Lower leg skin (tissue), 4 donors: ENCODE measurements at regions not wholly inside any gene's neighbourhood (a gene's known extent, or its start where the extent isn't known, plus 50 kb on each side); places are given as distances from the start of the nearest gene placed in this dataset.

Experiments
- DNase-seq, 2 donors: peaks; one replicate each; pipeline ENCODE4 v3.0.0-alpha.2; 2019; ENCODE audit warnings: low spot score in 2 of 2
- H3K4me3 ChIP-seq: fragments of 200-600 bp; sonication (generic); 2 replicates; pipeline ENCODE4 v1.5.1; 2017; ENCODE audit warnings: mild to moderate bottlenecking, low read depth; ENCODE audit not compliant: poor library complexity, severe bottlenecking
- CTCF ChIP-seq, 3 donors: fragments of 450-650 bp; IDR thresholded peaks; one replicate each; pipeline ENCODE4 v1.5.1; 2016; ENCODE audit warnings: antibody characterized with exemption in 3 of 3, mild to moderate bottlenecking in 3 of 3, moderate library complexity in 2 of 3
- POLR2A ChIP-seq, 2 donors: fragments of 450-650 bp; IDR thresholded peaks; one replicate each; pipeline ENCODE4 v1.6.1; 2016 to 2017; ENCODE audit warnings: antibody characterized with exemption in 2 of 2, mild to moderate bottlenecking in 1 of 2, moderate library complexity in 1 of 2
- WGBS, 2 donors: methylation state at CpG; one replicate each; pipeline ENCODE4 v1.1.5; 2018; 5-methylcytosine and 5-hydroxymethylcytosine counted together
- intact Hi-C: fragments of 100-400 bp; cut with DNase I; formaldehyde crosslinking; loops from one replicate; pipeline ENCODE4 v1.15.0; 2023; ENCODE audit warnings: low total_unique reads

- H3K4me3 ChIP-seq, result no peak overlapping the region
- whole genome bisulfite sequencing, 2 donors, result 83 to 84% methylated on average over 31 of the region's 31 CpGs
- no peak for TF ChIP-seq POLR2A (IDR thresholded peaks at IDR 0.05)
- no peak for TF ChIP-seq CTCF (IDR thresholded peaks at IDR 0.05)
- intact Hi-C loops, result no loop called here
- DNase-seq, result no peak
Measured at GRCh38 chr12:126899926-126900792, 1366.8 kb upstream of the TMEM132C start.

GRCh38 chr12:126903027-126903876 is 1363.7 kb upstream of the TMEM132C start:
- DNase-seq, result no peak
- no peak overlapping the region for H3K4me3 ChIP-seq
- intact Hi-C loops, result no loop called here
- 68 to 69% methylated on average over 9 of the region's 9 CpGs for WGBS, 2 donors
- TF ChIP-seq CTCF (IDR thresholded peaks at IDR 0.05), result no peak

GRCh38 chr12:126905752-126906151 is 1361.2 kb upstream of the TMEM132C start:
- 97 to 100% methylated on average over 2 of the region's 2 CpGs for WGBS, 2 donors
- no peak for DNase-seq
- no peak overlapping the region for H3K4me3 ChIP-seq
- TF ChIP-seq CTCF (IDR thresholded peaks at IDR 0.05) (no peak), POLR2A (IDR thresholded peaks at IDR 0.05) (no peak)
- intact Hi-C loops, result no loop called here

GRCh38 chr12:126907900-126908764 is 1358.8 kb upstream of the TMEM132C start:
- intact Hi-C loops, result no loop called here
- 75 to 84% methylated on average over 6 of the region's 6 CpGs for WGBS, 2 donors
- no peak for DNase-seq
- H3K4me3 ChIP-seq, result no peak overlapping the region
- TF ChIP-seq CTCF (IDR thresholded peaks at IDR 0.05) (no peak), POLR2A (IDR thresholded peaks at IDR 0.05) (no peak)

GRCh38 chr12:126908765-126909142 is 1358.2 kb upstream of the TMEM132C start:
- H3K4me3 ChIP-seq, result no peak overlapping the region
- 48 to 65% methylated on average over 3 of the region's 3 CpGs for WGBS, 2 donors
- intact Hi-C loops, result no loop called here
- no peak for DNase-seq
- TF ChIP-seq CTCF (IDR thresholded peaks at IDR 0.05) (no peak), POLR2A (IDR thresholded peaks at IDR 0.05) (no peak)
